DMS 273 (cell line): ENCODE measurements at regions not wholly inside any gene's neighbourhood (a gene's known extent, or its start where the extent isn't known, plus 50 kb on each side); places are given as distances from the start of the nearest gene placed in this dataset.

Experiments
- DNase-seq: peaks from one replicate; lab custom pipeline; 2025; ENCODE audit not compliant: unreplicated experiment; lab: John Stamatoyannopoulos, UW

GRCh38 chr9:113701774-113702755 is 174.0 kb upstream of the ZNF618 start:
- no peak for DNase-seq

DNA sequence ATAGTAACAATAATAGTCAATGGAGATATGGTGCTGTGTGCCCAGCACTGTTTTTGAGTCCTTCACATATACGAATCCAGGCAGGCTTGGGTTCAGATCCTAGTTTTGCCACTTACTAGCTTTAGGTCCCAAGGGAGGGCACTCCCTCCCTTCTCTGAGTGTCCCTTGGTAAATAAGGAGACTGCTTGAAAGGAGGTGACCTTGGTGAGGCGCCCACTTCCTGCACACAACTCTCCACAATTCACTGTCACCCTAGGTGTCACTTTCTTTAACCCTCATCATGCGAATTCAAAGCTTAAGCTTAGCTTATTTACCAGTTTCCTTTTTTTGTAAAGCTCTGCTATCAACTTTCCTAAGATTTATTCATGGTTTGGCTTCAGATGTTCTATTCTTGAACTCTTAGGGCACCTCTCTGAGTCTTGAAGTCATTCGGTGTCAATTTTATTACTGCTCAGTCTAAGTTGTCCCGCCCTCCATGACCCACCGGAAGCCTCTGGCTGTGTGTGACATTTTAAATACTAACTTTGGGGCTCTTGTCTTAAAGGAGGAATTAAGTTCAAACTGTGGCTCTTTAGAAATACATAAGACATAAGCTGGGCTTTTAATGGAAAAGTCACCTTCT is 170.7 kb upstream of the ZNF618 start:
- no peak for DNase-seq

DNA sequence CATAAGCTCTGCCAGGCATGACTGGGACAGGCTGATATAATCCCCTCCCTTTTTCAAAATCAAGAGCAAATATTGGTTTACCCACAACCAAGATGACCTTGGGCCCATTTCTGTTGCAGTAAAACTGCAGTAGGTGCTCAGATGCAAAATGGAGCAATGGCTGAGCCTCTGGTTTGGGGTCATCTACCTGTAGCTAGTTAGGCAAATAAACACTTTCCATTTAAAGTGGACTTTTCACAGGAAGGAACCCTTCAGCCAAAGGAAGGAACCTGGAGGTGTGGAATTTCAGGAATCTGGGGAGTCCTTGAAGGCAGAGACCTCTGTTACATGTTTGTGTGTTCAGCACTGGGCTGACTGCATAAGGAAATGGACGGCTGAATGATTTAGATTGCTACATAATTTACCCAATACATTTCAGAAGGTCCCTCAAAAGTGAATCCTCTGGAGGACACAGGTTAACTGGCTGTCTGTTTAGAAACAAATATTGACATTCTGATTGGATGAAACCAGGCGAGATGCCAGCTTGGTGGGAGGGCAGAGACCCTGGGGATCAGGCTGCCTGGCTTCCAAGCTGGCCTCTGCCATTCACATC is 170.1 kb upstream of the ZNF618 start:
- no peak for DNase-seq

DNA sequence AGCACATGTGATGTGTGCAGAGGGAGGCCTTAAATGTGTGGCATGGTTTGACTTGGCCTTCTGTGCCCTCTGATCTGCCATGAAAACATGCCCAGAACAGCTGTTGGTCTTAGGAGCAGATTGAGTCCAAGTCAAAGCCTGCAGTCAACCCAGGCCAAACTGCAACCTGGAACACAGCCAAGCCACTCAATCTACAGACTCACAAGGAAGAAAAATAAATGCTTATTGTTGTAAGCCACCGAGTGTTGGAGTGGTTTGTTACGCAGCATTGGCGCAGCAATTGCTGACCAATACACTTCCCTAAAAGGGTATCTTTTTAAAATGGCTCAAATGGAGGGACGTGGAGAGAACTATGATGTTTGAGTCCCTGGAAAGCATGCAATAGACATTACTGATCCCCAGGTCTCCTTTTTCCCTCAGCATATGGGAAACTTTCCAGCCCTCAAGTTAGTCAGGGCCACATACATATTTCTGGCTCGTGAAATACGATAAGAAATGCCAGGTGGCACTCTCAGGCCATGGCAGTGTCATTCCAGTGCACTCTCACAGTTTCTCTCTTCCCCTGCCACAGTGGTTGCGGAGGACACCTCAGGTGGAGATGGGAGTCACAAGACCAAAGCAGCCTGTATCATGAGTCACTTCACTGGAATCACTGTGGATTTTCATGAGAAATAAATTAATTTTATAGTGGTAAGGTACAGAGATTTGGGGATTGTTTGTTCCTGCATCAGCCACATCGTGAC is 168.0 kb upstream of the ZNF618 start:
- DNase-seq, result peak; percentile 55

- no peak for DNase-seq
These were observed 167.0 kb upstream of the ZNF618 start for GRCh38 chr9:113708821-113709713.

DNA sequence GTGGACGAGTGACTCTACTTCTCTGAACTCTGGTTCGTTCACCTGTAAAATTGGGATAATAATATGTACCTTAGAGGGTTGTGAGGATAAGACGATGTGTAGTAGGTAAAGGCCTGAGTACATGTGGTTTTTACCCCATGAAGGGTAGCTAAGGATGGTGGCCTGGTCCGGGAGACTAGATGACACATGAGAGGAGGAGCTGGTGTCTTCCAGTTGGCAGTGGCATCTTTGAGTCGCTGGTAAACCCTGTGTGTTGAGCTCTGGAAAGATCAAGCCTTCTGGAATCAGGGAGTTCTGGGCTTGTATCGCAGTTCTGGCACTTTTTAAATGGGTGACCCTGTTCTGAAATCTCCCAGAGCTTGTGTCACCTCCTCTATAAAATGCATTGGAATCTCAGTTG is 166.4 kb upstream of the ZNF618 start:
- no peak for DNase-seq

DNA sequence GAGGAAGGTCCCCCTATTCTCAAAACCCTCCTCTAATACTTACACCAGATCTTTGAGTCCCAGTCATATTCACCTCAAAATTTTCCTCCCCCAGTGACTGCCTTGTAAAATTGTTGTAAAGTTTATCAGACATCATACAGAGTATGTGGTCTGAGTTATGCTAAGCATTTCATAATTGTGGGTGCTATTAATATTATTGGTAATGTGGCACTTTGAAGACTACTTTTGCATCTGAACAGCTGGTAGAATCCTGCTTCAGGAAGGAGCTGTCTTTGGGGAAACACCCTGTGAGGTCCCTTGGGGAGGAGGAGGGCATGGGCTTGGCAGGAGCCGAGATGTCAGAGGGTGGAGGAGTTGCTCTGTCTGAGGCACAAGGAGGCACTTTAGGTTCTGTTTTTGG is 164.9 kb upstream of the ZNF618 start:
- DNase-seq, result no peak

- DNase-seq, result peak; percentile 59
These were observed 164.1 kb upstream of the ZNF618 start for GRCh38 chr9:113712053-113712452.

DNA sequence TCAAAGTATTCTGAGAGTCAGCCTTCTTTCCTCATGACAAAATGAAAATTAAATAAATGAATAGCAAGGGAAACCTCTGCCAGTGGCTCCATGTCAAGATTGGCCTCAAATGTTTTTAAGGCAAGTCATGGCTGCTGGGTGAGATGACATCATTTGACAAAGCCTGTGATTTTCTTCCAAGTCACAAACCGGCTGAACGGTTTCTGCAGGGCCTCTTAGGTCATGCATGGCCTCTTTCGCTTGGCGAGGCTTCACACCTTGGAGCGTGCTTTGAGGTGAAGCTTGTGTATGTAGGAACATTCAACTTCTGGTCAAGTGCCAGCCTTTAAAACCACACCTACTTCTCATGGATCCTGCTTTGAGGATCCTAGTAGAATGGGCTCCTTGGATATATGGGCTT is 161.0 kb upstream of the ZNF618 start:
- no peak for DNase-seq

DNA sequence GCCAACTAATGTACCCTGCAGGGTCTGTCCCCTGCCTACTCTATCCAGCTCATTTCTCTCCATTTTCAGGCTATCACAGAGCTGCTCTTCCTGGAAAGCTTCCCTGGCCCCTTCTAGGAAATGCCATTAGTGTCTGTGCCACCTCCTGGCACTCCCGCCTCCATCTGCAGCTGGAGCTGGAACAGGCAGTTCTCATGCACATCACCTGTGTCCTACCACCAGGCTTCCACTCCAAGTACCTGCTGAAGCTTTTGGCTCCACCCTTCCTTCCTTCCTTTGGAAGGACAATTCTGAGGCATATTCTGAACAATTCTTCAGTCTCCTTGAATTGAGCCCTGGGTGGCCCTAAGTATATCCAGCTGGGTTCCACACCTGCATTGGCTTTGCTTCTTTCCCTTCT is 156.2 kb upstream of the ZNF618 start:
- DNase-seq, result no peak

- DNase-seq, result no peak
These were observed 155.6 kb upstream of the ZNF618 start for GRCh38 chr9:113720495-113720894.

GRCh38 chr9:113721856-113722255 is 154.3 kb upstream of the ZNF618 start:
- DNase-seq, result no peak

DNA sequence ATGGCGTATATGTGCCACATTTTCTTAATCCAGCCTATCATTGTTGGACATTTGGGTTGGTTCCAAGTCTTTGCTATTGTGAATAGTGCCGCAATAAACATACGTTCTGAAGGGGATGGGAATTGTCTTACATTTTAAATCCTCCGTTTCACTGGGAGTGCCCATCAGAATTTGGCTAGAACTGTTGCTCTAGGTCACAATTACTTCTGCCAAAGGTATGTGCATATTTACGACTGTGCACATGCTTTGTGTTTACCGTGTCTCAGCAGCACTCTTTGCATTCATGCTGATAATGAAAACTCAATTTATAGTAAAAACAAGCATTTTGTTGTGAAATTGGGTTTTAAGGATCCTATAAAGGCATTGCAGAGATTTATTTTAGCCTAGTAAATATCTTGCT is 151.9 kb upstream of the ZNF618 start:
- no peak for DNase-seq

GRCh38 chr9:113728989-113729388 is 147.1 kb upstream of the ZNF618 start:
- no peak for DNase-seq

DNA sequence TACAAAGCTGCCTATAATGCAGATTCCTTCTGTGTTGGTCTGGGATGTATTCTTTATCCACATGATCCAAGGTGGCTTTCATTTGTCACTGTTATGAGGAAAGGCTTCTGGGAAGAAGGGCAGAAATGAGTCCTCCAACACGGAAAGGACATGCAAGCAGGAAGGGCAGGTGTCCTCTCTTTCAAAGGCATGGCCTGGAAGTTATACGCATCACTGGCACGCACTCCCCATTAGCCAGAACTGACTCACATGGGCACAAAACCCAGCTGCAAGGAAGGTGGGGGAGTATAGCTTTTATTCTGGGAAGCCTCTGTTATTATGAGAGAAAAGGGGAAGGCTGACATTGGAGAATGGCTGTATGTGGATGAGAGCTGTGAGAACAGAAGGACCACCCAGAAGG is 141.3 kb upstream of the ZNF618 start:
- no peak for DNase-seq

DNA sequence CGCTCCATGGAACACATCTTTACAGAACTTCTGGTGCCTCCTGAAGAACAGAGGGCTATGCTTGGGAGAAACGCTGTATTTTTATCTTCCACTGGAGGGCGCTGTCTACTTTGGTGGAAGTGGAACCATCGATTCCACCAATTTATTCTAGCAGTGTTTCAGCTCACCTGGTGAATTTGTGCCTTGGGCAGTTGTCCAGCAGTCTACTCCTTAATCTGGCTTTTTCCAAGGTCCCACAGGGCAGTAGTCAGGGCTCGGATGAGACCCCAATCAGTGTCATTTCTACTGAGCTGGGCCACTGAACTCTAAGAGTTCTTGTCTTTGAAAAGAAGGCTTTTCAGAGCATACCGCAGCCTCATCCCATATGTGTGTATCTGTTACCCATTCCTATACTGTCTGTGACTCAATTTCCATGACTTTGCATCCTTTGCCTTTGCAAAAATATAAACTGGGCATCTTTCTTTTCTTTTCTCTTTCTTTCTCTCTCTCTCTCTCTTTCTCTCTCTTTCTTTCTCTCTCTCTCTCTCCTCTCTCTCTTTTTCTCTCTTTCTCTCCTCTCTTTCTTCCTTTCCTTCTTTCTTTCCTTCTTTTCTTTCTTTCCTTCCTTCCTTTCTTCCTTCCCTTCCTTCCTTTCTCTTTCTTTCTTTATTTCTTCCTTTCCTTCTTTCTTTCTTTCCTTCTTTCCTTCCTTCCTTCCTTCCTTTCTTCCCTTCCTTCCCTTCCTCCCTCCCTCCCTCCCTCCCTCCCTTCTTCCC is 138.4 kb upstream of the ZNF618 start:
- DNase-seq, result peak; percentile 89

GRCh38 chr9:113738496-113738892 is 137.6 kb upstream of the ZNF618 start:
- DNase-seq, result peak; percentile 28

GRCh38 chr9:113738893-113739604 is 137.1 kb upstream of the ZNF618 start:
- peak; percentile 47 for DNase-seq
